Liver (tissue), 3 donors: ENCODE measurements at regions not wholly inside any gene's neighbourhood (a gene's known extent, or its start where the extent isn't known, plus 50 kb on each side); places are given as distances from the start of the nearest gene placed in this dataset.

Experiments used
- CTCF ChIP-seq: fragments of 150-350 bp; IDR thresholded peaks from 2 replicates; pipeline ENCODE4 v1.5.1; 2017; ENCODE audit warnings: improper control_type of control experiment, low read depth, low read length; ENCODE audit not compliant: missing input control
- FOXA1 ChIP-seq: IDR thresholded peaks from 2 replicates; pipeline ENCODE4 v1.6.1; 2016; ENCODE audit warnings: antibody characterized with exemption
- GABPA ChIP-seq, 2 donors: IDR thresholded peaks in 1 of 2; conservative IDR thresholded peaks in 1 of 2; 2 replicates each; pipeline ENCODE4 v1.6.1; 2016; ENCODE audit warnings: antibody characterized with exemption in 2 of 2, mild to moderate bottlenecking in 1 of 2, moderate library complexity in 1 of 2
- MAX ChIP-seq: IDR thresholded peaks from 2 replicates; pipeline ENCODE4 v1.6.1; 2016; ENCODE audit warnings: antibody characterized with exemption
- RAD21 ChIP-seq, 2 donors: IDR thresholded peaks; 2 replicates each; pipeline ENCODE4 v1.6.1; 2016; ENCODE audit warnings: antibody characterized with exemption in 2 of 2, mild to moderate bottlenecking in 2 of 2
- RXRA ChIP-seq, 2 donors: IDR thresholded peaks; 2 replicates each; pipeline ENCODE4 v1.6.1; 2017 to 2018; ENCODE audit warnings: antibody characterized with exemption in 2 of 2, mild to moderate bottlenecking in 1 of 2
- ZBTB33 ChIP-seq: IDR thresholded peaks from 2 replicates; pipeline ENCODE4 v1.6.1; 2016; ENCODE audit warnings: antibody characterized with exemption
- donor health status: healthy.
- donor health status: healthy.

- no peak for TF ChIP-seq GABPA (IDR thresholded peaks at IDR 0.05 in 1 of 2, conservative IDR thresholded peaks at IDR 0.05 in 1 of 2)
- TF ChIP-seq ZBTB33, result no peak
- no peak for TF ChIP-seq FOXA1
- TF ChIP-seq CTCF, result no peak
- no peak for TF ChIP-seq RAD21 (IDR thresholded peaks at IDR 0.05)
- TF ChIP-seq MAX, result no peak
- no peak for TF ChIP-seq RXRA (IDR thresholded peaks at IDR 0.05)
These were observed 96.0 kb upstream of the GUCY1A1 start for GRCh38 chr4:155570661-155571060.
